ENCODE measurements at regions not wholly inside any gene's neighbourhood (a gene's known extent, or its start where the extent isn't known, plus 50 kb on each side); places are given as distances from the start of the nearest gene placed in this dataset.

DNA sequence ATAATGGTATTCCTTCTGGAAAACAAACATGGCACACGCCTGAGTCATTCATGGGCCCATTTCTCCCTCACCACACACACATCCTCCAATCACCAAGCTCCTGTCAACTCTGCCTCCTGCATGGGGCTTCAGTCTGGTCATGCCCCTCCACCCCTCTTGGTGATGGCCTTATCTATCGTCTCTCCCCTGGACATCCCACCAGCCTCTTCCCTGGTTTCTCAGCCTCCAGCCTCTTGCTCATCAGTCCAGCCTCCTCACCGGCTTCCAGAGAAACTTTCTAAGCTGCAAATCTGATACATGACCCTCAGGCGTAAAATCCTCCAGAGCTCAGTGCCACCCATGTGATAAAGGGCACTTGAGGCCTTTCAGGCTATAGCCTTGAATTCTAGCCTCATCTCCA lies 243.9 kb downstream of the FOXD2 start:
- no peak overlapping the region for H3K27ac ChIP-seq
- TF ChIP-seq ZFX (IDR thresholded peaks at IDR 0.05) = no peak
- no peak for TF ChIP-seq CTCF (conservative IDR thresholded peaks at IDR 0.05)

- no peak overlapping the region for H3K27ac ChIP-seq
- TF ChIP-seq ZFX (IDR thresholded peaks at IDR 0.05) = no peak
- no peak for TF ChIP-seq CTCF (conservative IDR thresholded peaks at IDR 0.05)
Observed at GRCh38 chr1:47682198-47682597, 244.4 kb downstream of the FOXD2 start.

- no peak overlapping the region for H3K27ac ChIP-seq
- no peak for TF ChIP-seq CTCF (conservative IDR thresholded peaks at IDR 0.05)
Observed at GRCh38 chr1:47682786-47683350, 245.0 kb downstream of the FOXD2 start.

DNA sequence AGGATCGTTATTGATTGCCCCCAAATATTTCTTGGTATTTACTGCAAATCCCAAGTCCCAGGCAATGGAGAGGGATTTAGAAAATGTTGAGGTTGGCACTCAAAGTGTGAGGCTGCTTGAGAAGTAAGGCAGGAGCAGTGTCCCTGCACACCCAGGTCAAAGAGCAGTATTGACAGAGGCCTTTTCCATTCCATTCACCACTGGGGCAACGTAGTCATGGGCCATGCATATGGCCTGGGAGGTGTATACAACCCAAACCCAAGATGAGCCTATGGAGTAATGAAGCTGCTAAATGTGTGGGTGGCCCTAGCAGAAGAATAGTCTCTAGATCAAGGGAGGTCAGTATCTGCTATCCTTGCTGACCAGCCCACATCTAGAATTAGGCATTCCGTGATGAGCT lies 245.6 kb downstream of the FOXD2 start:
- H3K27ac ChIP-seq = no peak overlapping the region
- TF ChIP-seq CTCF (conservative IDR thresholded peaks at IDR 0.05) = no peak
- TF ChIP-seq ZFX (IDR thresholded peaks at IDR 0.05) = no peak

DNA sequence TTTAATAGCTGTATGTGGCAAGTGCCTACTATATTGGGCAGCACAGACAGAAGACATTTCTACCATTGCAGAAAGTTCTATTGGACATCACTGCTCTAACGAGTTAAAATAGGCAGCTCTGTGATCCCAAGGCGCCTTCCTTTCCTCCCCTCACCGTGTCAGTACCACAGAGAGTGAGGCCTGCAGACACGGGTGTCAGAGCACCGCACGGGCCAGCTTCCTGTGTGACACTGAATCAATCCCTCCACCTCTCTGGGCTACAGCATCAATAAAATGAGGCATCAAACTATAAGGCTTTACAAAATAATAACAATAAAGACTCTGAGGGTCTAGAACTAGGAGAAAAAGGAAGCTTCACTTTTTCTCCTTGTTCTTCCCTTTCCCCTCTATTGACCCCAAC lies 246.7 kb downstream of the FOXD2 start:
- no peak for TF ChIP-seq CTCF (conservative IDR thresholded peaks at IDR 0.05)
- TF ChIP-seq ZFX (IDR thresholded peaks at IDR 0.05) = no peak
- no peak overlapping the region for H3K27ac ChIP-seq

GRCh38 chr1:47684964-47685762 lies 247.3 kb downstream of the FOXD2 start:
- H3K27ac ChIP-seq = no peak overlapping the region
- no peak for TF ChIP-seq CTCF (conservative IDR thresholded peaks at IDR 0.05)
- TF ChIP-seq ZFX (IDR thresholded peaks at IDR 0.05) = no peak

DNA sequence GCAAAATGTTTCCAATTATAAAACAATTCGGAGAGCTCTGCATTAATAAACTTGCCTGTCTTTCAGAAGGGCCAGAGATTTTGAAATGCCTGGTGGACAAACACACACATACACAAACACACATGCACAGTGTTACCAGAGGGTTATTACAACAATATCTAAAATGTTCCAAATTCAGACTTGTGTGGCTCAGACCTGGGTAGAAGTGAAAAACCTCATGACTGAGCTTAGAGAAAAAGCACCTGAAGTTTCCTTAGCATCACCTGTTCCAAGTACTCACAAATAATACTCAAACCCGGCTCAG lies 247.9 kb downstream of the FOXD2 start:
- H3K27ac ChIP-seq = no peak overlapping the region
- TF ChIP-seq CTCF (conservative IDR thresholded peaks at IDR 0.05) (no peak), ZFX (IDR thresholded peaks at IDR 0.05) (no peak)
